HG03354 (cell line): ENCODE measurements at regions not wholly inside any gene's neighbourhood (a gene's known extent, or its start where the extent isn't known, plus 50 kb on each side); places are given as distances from the start of the nearest gene placed in this dataset.
"Not testable (repeated sequence)": the region's sequence is repeated elsewhere in the genome, so short reads cannot be mapped to it uniquely, and the experiment has no call there.

ENCODE experiments used
- ATAC-seq: cut with Tn5 transposase; IDR thresholded peaks from one replicate; pipeline ENCODE4 v1.9.1; 2021; ENCODE audit warnings: mild to moderate bottlenecking; ENCODE audit not compliant: unreplicated experiment, poor library complexity, severe bottlenecking

DNA sequence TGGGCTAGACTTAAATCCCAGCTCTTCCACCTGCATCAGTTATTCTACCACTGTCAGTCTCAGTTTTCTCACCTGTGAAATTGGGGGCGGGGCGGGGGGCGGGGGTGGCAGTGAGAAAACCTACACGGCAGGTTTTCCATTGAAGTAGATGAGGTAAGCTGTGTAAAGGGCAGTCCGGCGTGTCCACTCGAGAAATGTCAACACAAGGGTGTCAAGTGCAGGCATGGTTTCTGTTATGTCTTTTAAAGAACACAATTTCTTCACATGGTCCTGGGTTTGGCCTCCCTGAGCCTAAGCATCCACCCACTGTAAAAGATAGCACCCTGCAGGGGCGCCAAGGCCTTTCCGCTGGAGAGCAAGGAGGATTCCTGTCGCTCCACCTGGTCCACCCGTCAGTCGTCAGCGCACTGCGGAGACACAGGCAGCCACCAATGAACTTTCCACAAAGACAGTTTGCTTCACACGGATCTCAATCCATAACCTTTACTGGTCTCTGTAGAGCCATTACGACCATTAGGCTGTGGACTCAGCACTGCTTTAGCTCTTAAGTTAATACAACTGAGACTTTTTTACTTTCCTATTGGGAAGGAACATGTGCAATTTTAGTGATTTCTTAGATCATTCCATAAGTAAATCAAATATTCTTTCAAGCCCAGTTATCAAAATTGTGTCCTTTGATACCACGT lies 99.5 kb upstream of the FOXB1 start:
- ATAC-seq, result no peak

DNA sequence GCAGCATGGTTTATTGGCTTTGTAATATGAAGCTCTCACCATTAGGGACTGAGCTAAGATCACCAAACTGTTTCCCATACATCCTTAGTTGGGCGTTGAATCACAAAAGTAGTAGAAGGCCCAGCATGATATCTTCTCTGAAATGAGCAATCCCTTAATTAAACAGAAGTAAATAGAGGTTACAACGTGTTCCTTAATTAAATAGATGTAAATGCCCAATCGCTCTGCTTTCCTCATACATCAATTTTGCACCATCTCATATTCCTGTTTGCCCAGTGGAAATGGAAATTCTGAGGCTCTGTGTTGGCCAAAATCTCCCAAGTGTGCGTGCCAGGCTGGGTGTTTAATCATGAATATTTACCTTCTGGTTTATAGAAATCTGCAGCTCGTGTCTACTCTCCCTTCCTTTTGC lies 107.4 kb upstream of the FOXB1 start:
- no peak for ATAC-seq

- no peak for ATAC-seq
Observed at GRCh38 chr15:59894835-59895234, 109.3 kb upstream of the FOXB1 start.

DNA sequence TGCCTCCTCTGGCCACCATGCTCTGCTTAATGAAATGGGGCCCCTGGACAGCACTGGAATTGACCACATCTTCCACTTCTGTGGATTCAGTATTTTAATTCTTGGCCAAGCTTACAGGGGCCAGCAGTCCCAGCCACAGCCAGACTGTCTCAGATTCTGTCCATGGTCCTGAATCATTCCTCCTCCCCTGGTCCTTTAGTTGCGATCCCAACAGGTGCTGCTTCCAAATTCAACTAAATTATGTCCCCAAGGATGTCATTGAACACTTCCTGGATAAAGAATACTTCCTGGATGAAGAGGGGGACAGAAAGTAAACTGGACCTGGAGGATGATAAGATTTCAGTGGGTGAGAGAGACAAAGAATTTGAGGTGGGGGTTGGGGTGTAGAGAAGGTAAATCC lies 111.1 kb upstream of the FOXB1 start:
- ATAC-seq, result no peak

GRCh38 chr15:59887870-59888269 lies 116.2 kb upstream of the FOXB1 start:
- ATAC-seq, result not testable (repeated sequence)

DNA sequence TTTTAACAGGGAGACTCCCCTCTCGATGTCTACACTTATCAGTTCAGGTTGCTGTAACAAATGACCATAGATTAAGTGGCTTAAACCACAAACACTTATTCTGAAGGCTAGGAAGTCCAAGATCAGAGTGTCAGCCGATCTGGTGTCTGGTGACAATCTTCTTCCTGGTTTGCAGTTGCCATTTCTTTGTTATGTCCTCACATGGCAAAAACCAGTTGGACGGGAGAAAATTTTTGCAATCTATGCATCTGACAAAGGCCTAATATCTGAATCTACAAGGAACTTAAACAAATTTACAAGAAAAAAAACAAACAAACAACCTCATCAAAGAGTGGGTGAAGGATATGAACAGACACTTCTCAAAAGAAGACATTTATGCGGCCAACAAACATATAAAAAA lies 116.9 kb upstream of the FOXB1 start:
- ATAC-seq, result no peak

GRCh38 chr15:59886441-59886840 lies 117.7 kb upstream of the FOXB1 start:
- no peak for ATAC-seq

- no peak for ATAC-seq
Observed at GRCh38 chr15:59885832-59886231, 118.3 kb upstream of the FOXB1 start.

DNA sequence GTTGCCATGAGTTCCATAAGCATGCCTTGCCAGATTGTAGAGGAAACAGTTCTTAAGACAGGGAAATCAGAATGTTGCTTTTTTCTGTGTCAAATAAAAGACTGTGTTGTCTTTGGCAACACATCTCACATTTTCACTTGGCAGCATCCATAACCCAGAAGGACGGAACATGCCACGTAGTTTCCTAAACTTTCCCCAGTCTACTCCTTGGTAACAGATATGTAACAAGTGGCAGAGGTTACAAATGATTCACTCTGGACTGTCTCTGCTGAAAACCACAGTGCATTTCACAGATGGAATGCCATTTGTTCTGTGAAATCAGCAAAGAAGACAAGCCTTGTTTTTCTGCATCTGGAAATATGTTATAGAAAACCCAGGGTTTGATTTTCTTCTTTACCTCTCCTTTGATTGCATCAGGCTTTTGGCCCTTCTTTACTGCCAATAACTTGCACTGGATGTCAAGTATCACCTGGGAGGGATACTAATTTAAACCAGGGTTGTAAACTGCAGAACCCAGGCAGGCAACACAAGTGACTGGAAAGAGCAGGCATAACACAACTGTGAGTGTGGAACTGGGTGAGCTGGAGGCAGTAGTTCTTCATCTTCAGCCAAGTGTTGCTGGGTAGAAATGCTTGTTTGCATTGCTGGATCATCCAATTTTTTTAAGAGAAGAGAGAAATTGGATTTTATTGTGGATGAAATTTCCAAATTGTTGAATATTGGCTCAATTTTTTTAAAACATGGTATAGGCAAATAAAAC lies 124.4 kb upstream of the FOXB1 start:
- ATAC-seq, result no peak

DNA sequence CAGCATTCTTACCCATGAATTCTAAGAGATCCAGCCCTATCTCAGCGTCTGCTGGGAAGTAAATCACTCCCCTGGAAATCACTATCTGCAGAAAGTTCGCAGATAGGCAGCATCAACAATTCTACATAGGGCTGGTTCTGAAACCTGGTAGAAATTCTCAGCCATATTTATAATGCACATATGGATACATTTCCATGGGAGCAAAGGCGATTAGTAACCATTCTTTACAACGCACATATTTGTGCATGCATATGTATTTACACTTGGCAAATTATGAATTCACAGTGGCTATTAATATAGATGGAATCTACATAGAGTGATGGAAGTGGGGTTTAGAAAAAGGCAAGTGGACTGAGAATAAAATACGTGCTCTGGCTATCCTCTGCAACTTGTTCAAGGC lies 128.0 kb upstream of the FOXB1 start:
- ATAC-seq, result no peak

- no peak for ATAC-seq
Observed at GRCh38 chr15:59873644-59874272, 130.4 kb upstream of the FOXB1 start.

DNA sequence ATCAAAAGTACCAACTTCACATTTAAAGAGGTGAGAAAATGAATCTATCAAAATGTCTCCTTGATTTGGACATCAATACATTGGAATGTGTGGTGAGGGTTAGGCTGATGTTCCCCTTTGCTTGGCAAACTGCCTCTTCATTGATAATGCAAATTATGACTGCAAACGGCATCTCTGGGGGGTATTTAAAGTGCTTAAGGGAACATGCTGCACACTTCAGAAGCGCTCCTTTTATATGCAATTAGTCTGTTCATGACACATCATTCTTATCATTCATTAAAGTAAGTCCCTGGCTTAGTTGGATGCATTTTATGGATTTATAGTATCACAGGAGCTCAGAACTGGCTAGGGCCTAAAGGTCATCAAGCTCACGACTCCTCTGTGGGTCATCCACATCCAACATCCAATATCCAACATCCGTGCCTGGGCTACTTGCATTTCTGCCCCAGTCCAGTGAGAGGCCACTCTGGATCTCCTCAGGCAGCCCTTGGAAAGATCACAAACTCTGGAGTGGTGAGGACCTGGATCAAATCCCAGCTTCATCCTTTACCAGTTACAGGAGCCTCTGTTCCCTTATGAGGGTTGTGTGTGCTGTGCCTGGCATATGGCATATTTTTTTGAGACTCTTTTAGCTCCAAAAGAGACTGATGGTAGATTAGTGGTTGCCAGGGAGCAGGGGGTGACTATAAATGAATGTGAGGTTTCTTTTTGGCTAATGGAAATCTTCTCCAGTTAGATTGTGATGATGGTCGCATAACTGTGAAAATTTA lies 136.8 kb upstream of the FOXB1 start:
- no peak for ATAC-seq

DNA sequence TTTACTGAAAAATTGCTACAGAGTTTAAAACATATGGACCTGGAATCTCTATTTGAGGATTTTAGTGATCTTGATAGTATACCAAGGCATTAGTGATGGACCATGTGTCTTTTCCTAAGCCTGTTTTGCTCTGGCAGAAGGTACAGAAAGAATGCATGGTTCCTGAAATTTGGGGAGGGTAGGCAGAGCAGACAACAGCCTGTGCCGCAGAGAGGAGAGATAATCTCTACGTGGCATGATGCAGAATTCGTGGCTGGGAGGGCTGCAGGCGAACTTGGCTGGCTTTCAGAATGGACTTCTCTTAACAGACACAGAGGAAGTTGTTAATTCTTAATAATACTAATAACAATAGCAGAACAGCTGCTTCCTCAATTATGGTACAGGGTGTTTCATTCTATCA lies 137.5 kb upstream of the FOXB1 start:
- ATAC-seq, result no peak

DNA sequence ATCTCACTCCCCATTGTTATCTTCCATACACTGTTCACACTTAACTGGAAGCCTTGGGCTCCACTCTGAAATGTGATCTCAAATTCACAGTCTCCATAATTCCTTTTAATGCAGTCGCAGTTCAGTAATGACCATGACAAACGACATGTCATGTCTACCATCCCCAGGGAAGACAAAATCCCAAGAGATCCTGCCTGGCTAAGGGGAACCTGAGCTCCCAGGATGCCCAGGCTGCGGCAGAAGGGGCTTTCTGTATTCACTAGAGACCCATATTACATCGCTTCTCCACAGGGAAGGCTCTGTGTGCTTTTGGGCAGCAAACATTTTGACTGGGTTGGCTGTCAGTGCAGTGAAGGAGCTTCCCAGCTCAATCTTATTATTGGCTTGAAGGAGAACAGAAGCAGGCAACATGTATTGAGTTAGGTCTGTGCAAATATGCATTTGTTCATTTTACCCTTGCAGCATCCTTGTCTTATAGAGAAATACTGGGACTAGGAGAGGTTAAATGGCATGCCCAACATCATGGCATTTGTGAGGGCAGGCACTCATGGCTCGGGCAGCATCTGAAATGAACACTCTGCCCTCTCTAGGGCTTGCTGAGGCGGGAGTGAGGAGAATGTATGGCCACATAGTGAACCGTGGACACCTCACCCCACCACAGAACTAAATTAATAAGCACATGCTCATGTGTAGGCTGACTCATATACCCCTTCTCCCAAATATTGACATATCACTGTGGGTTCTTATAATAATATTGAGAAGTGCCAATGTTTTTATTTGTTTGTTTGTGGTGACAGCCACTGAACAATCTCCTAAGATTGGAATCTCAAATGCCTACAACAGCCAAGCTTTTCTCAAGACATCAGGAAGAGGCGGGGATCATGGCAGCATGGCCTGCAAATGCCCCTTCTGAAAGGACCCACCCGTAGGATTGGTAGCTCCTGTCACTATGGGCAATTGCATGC lies 141.6 kb upstream of the FOXB1 start:
- ATAC-seq, result no peak

GRCh38 chr15:59847968-59848367 lies 156.1 kb upstream of the FOXB1 start:
- no peak for ATAC-seq

DNA sequence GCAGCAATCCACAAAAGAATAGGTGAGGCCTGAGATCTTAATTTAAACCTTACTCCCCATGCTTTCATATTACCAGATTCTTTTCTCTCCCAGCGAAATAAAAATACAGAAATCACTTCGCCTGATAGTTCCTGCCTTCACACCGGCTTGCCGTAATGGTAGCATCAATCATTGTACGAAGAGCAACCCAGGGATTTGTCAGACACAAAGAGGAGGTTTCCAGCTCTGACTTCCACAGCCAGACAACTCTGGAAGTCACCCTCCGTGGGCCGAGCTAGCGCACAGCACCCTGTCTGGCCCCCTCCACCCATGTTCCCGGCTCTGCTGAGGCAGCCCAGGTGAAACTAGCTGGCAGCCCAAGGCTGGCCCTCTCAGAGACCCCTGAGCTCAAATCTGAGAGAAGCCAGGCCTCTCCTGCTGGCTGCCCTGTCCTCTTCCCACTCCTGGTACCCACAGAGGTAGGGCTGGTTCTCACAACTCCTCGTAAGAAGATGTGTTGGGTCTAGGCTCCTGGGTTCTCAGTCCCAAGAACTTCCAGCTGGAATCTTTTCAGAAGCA lies 156.9 kb upstream of the BNIP2 start:
- no peak for ATAC-seq

DNA sequence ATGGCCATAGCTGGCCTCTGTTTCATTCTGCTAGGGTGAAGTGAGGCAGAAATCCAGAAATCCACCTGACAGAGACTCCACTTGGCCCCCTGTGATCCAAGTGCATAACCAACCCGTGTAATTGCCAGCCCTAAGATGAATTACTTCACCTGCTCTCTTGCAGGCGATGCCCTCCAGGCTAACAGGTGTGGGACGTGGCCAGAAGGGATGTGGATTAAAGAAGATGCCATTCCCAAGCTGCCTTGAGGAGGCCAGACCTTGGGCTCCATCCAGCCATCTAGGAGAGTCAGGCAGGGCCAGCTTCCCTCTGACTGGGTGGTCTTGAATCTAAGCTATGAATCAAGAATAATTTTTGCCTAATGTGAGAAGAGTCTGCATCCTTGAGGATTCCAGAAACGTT lies 154.5 kb upstream of the BNIP2 start:
- ATAC-seq, result no peak

DNA sequence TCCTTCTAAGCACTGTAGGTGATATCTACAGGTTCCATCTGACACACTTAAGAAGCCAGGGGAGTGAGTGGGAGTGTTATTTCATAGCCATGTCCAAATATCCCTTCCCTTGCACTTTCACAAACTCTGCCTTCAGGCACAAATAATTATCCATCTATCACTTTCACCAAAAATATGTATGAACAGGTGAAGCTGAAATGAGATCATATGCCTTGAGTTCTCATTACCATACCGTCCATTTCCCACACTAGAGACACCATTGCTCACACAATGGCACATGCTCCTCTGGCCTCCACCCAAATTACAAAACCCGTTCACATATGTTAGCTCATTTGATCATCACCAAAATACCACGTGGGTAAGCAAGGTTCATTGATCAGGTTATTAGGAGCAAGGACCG lies 151.9 kb upstream of the BNIP2 start:
- no peak for ATAC-seq

- ATAC-seq, result no peak
Observed at GRCh38 chr15:59839906-59840305, 150.8 kb upstream of the BNIP2 start.
